K562 (cell line): ENCODE measurements at regions not wholly inside any gene's neighbourhood (a gene's known extent, or its start where the extent isn't known, plus 50 kb on each side); places are given as distances from the start of the nearest gene placed in this dataset.

ENCODE experiments used
- ATAC-seq: fragments of 200-7000 bp; cut with Tn5 transposase; 3 replicates; pipeline ENCODE4 v1.9.1; 2020; ENCODE audit warnings: moderate library complexity
- BruUV-seq: library from RNA; stranded (reverse); fragments of 400-500 nt; replicated peaks from 2 replicates; lab custom pipeline; 2021; lab: Mats Ljungman, UMichigan
- CTCF ChIA-PET: fragments of 300-600 bp; formaldehyde crosslinking; extraction: SDS; loops from one replicate; lab custom pipeline; 2021; ENCODE audit warnings: low intra/inter-chr PET ratio; lab: Yijun Ruan, JAX
- POLR2A ChIA-PET: fragments of 300-600, 350-650 bp; sonication (Branson Sonifier 250); formaldehyde crosslinking; extraction: SDS; loops from one replicate; lab custom pipeline; 2021; ENCODE audit warnings: antibody characterized with exemption, inconsistent platforms; lab: Yijun Ruan, JAX
- DNase-seq, 4 experiments: peaks; one replicate each; pipeline versions ENCODE4 v3.0.0 to v3.0.0-alpha.2; 2011 to 2018; ENCODE audit warnings: low spot score in 3 of 4, mixed read lengths in 3 of 4; ENCODE audit errors: extremely low read depth in 1 of 4
- FAIRE-seq: peaks from 2 replicates; lab custom pipeline; 2011; peaks lifted over from hg19 to GRCh38; lab: Jason Lieb, UNC
- H2AFZ ChIP-seq: 2 replicates; pipeline ENCODE4 v1.6.0; 2011; ENCODE audit warnings: low read depth, low read length, control low read depth, inconsistent platforms
- H3K27ac ChIP-seq: fragments of 200-600 bp; 3 replicates; pipeline ENCODE4 v1.8.0; 2011; ENCODE audit warnings: low read depth, mild to moderate bottlenecking, control low read depth, inconsistent platforms, low read length, moderate library complexity, mixed read lengths; ENCODE audit errors: extremely low read depth
- H3K27me3 ChIP-seq, 2 experiments: fragments of 300-600 bp in 1 of 2; 2 replicates in 1 of 2; 3 replicates in 1 of 2; pipeline versions ENCODE4 v1.6.0 to v1.8.0; 2011; ENCODE audit warnings: inconsistent platforms in 2 of 2, low read length in 2 of 2, mild to moderate bottlenecking in 1 of 2, mixed read lengths in 1 of 2, moderate library complexity in 1 of 2; ENCODE audit not compliant: control insufficient read depth in 2 of 2, insufficient read depth in 2 of 2
- H3K36me3 ChIP-seq: fragments of 300-600 bp; 3 replicates; pipeline ENCODE4 v1.8.0; 2011; ENCODE audit warnings: mild to moderate bottlenecking, low read length, inconsistent platforms; ENCODE audit not compliant: control insufficient read depth, insufficient read depth
- H3K4me1 ChIP-seq, 2 experiments: fragments of 200-600 bp in 1 of 2; replicated peaks in 1 of 2; 2 replicates in 1 of 2; 3 replicates in 1 of 2; pipeline versions ENCODE4 v1.5.1 to v1.8.0; 2011; ENCODE audit warnings: inconsistent platforms in 2 of 2, low read length in 2 of 2, mild to moderate bottlenecking in 1 of 2, mixed read lengths in 1 of 2, moderate library complexity in 1 of 2; ENCODE audit not compliant: control insufficient read depth in 2 of 2, insufficient read depth in 2 of 2
- H3K4me2 ChIP-seq: 2 replicates; pipeline ENCODE4 v1.6.1; 2011; ENCODE audit warnings: low read length, control low read depth, inconsistent platforms, mixed read lengths; ENCODE audit not compliant: insufficient read depth
- H3K4me3 ChIP-seq: fragments of 200-600 bp; sonication (generic), shearing (Covaris generic); 2 replicates; pipeline ENCODE4 v1.5.1; 2016; ENCODE audit warnings: control low read depth, inconsistent platforms
- H3K79me2 ChIP-seq: fragments of 200-600 bp; 3 replicates; pipeline ENCODE4 v1.8.0; 2011; ENCODE audit warnings: low read length, inconsistent platforms; ENCODE audit not compliant: control insufficient read depth, insufficient read depth
- H3K9ac ChIP-seq, 2 experiments: 2 replicates each; pipeline versions ENCODE4 v1.6.0 to v1.6.1; 2011; ENCODE audit warnings: low read depth in 2 of 2, low read length in 2 of 2, control low read depth in 1 of 2, inconsistent platforms in 1 of 2, mild to moderate bottlenecking in 1 of 2, mixed read lengths in 1 of 2; ENCODE audit not compliant: insufficient read depth in 1 of 2
- H3K9me1 ChIP-seq: one replicate; pipeline ENCODE4 v1.6.0; 2011; ENCODE audit warnings: inconsistent platforms, mild to moderate bottlenecking, low read length, moderate library complexity; ENCODE audit not compliant: control insufficient read depth, insufficient read depth
- H3K9me3 ChIP-seq: replicated peaks from 2 replicates; pipeline ENCODE4 v1.5.1; 2011; ENCODE audit warnings: low read depth, low read length, inconsistent platforms; ENCODE audit not compliant: control insufficient read depth, insufficient read depth
- H4K20me1 ChIP-seq: replicated peaks from 2 replicates; pipeline ENCODE4 v1.6.1; 2011; ENCODE audit warnings: low read length, inconsistent platforms, mixed read lengths; ENCODE audit not compliant: control insufficient read depth, insufficient read depth
- BHLHE40 ChIP-seq: IDR thresholded peaks from 2 replicates; pipeline ENCODE4 v1.6.1; 2011; ENCODE audit warnings: low read length, improper control_type of control experiment
- EP400 ChIP-seq: fragments of 450-650 bp; IDR thresholded peaks from 2 replicates; pipeline ENCODE4 v1.6.1; 2017; ENCODE audit warnings: antibody characterized with exemption, mild to moderate bottlenecking, moderate library complexity
- ESRRA ChIP-seq: fragments of 450-650 bp; IDR thresholded peaks from 2 replicates; pipeline ENCODE4 v1.6.1; 2014; ENCODE audit warnings: low read depth, mild to moderate bottlenecking, moderate library complexity, borderline replicate concordance
- FOXK2 ChIP-seq, 2 experiments: fragments of 450-650 bp; IDR thresholded peaks in 1 of 2; conservative IDR thresholded peaks in 1 of 2; 2 replicates each; pipeline ENCODE4 v1.6.1; 2016; ENCODE audit warnings: low read depth in 2 of 2, mild to moderate bottlenecking in 1 of 2
- HLTF ChIP-seq: fragments of 450-650 bp; IDR thresholded peaks from 2 replicates; pipeline ENCODE4 v1.6.1; 2016
- KDM4B ChIP-seq, 2 experiments: fragments of 450-650 bp in 1 of 2; sonication (generic) in 1 of 2; IDR thresholded peaks; 2 replicates each; pipeline ENCODE4 v1.6.1; 2016 to 2017; ENCODE audit warnings: borderline replicate concordance in 2 of 2, antibody characterized with exemption in 1 of 2, low read depth in 1 of 2, mild to moderate bottlenecking in 1 of 2
- NCOA4 ChIP-seq: fragments of 450-650 bp; IDR thresholded peaks from 2 replicates; pipeline ENCODE4 v1.6.1; 2018; ENCODE audit warnings: mild to moderate bottlenecking; ENCODE audit not compliant: partially characterized antibody
- PHF8 ChIP-seq: fragments of 200-600 bp; sonication (generic); IDR thresholded peaks from 2 replicates; pipeline ENCODE4 v1.6.1; 2012; ENCODE audit warnings: mixed run types, mild to moderate bottlenecking, inconsistent platforms, low read length, moderate library complexity, borderline replicate concordance
- PTBP1 ChIP-seq: fragments of 200-400 bp; formaldehyde crosslinking; IDR thresholded peaks from 2 replicates; pipeline ENCODE4 v1.6.1; 2017; ENCODE audit warnings: low read depth, low read length
- RREB1 ChIP-seq: fragments of 250-450 bp; sonication (Bioruptor Pico); IDR thresholded peaks from 2 replicates; pipeline ENCODE4 v1.4.0; 2020
- SPI1 ChIP-seq: IDR thresholded peaks from 2 replicates; pipeline ENCODE4 v1.6.1; 2011; ENCODE audit warnings: low read depth, low read length, control low read depth, borderline replicate concordance
- ZNF263 ChIP-seq: sonication (generic); formaldehyde crosslinking; IDR thresholded peaks from 2 replicates; pipeline ENCODE4 v1.8.0; 2022; ENCODE audit warnings: mild to moderate bottlenecking, missing genetic modification reagents, borderline replicate concordance
- ZNF347 ChIP-seq: fragments of 450-650 bp; formaldehyde crosslinking; IDR thresholded peaks from 2 replicates; pipeline ENCODE4 v1.4.0; 2020; ENCODE audit warnings: low read depth, mild to moderate bottlenecking, moderate library complexity
- ZNF445 ChIP-seq: fragments of 250-450 bp; sonication (Bioruptor Pico); IDR thresholded peaks from 2 replicates; pipeline ENCODE4 v1.4.0; 2020; ENCODE audit warnings: low read depth, mild to moderate bottlenecking, moderate library complexity
- WGBS: fragments of 100-300 bp; shearing (Covaris generic); methylation state at CpG from one replicate; pipeline ENCODE4 v1.1.6; 2016; ENCODE audit warnings: low coverage, mixed read lengths; ENCODE audit not compliant: insufficient coverage; ENCODE audit errors: missing lambda C conversion rate; 5-methylcytosine and 5-hydroxymethylcytosine counted together
- in situ Hi-C: fragments of 300-500 bp; cut with MboI; formaldehyde crosslinking; loops from 4 replicates; pipeline ENCODE4 v1.15.0; 2018; ENCODE audit warnings: inconsistent platforms, mixed read lengths
- intact Hi-C: fragments of 100-400 bp; cut with micrococcal nuclease; formaldehyde crosslinking; loops from 2 replicates; pipeline ENCODE4 v1.14.2; 2022
- TF ChIP-seq, protein P1 (sequence below): IDR thresholded peaks from 3 replicates; pipeline ENCODE4 v1.6.1; 2011; ENCODE audit warnings: borderline replicate concordance, mild to moderate bottlenecking, moderate library complexity; ENCODE audit not compliant: insufficient read length; ENCODE audit errors: extremely low read depth

GRCh38 chrX:95703696-95704095 lies 980.9 kb upstream of the DIAPH2 start:
- H3K27me3 ChIP-seq: no peaks in the 10 kb centered on the region
- 0% methylated on average over 1 of the region's 1 CpG for WGBS
- H4K20me1 ChIP-seq: no peaks in the 10 kb centered on the region
- DNase-seq (no peak), FAIRE-seq (no peak), ATAC-seq (no peak)
- ChIA-PET CTCF (no interaction called here), POLR2A (no interaction called here)
- no peaks in the 10 kb centered on the region for H3K9me1 ChIP-seq
- no peak overlapping the region for H3K4me2 ChIP-seq
- H3K9me3 ChIP-seq: no peaks in the 10 kb centered on the region
- H3K4me1 ChIP-seq: no peaks in the 10 kb centered on the region
- BruUV-seq: no TSS peak
- H3K79me2 ChIP-seq: no peaks in the 10 kb centered on the region
- no peak overlapping the region for H3K4me3 ChIP-seq
- H3K27ac ChIP-seq: no peak overlapping the region
- intact Hi-C loops (no loop called here), in situ Hi-C loops (no loop called here)
- no peak overlapping the region for H3K9ac ChIP-seq
- no peaks in the 10 kb centered on the region for H3K36me3 ChIP-seq
- no peak overlapping the region for H2AFZ ChIP-seq
- TF ChIP-seq SPI1: no peak
- TF ChIP-seq, protein P1, sequence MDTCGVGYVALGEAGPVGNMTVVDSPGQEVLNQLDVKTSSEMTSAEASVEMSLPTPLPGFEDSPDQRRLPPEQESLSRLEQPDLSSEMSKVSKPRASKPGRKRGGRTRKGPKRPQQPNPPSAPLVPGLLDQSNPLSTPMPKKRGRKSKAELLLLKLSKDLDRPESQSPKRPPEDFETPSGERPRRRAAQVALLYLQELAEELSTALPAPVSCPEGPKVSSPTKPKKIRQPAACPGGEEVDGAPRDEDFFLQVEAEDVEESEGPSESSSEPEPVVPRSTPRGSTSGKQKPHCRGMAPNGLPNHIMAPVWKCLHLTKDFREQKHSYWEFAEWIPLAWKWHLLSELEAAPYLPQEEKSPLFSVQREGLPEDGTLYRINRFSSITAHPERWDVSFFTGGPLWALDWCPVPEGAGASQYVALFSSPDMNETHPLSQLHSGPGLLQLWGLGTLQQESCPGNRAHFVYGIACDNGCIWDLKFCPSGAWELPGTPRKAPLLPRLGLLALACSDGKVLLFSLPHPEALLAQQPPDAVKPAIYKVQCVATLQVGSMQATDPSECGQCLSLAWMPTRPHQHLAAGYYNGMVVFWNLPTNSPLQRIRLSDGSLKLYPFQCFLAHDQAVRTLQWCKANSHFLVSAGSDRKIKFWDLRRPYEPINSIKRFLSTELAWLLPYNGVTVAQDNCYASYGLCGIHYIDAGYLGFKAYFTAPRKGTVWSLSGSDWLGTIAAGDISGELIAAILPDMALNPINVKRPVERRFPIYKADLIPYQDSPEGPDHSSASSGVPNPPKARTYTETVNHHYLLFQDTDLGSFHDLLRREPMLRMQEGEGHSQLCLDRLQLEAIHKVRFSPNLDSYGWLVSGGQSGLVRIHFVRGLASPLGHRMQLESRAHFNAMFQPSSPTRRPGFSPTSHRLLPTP: no peak
- no peak for TF ChIP-seq NCOA4
- no peak for TF ChIP-seq PTBP1
- no peak for TF ChIP-seq BHLHE40
- TF ChIP-seq ZNF445 (CRISPR knock-in tag): no peak
- no peak for TF ChIP-seq PHF8
- no peak for TF ChIP-seq HLTF
- TF ChIP-seq ZNF347 (CRISPR knock-in tag): no peak
- no peak for TF ChIP-seq ESRRA
- TF ChIP-seq RREB1 (CRISPR knock-in tag): no peak
- TF ChIP-seq KDM4B (IDR thresholded peaks at IDR 0.05; ENCODE audit: borderline replicate concordance in 2 of 2, low read depth in 1 of 2): no peak
- no peak for TF ChIP-seq ZNF263
- no peak for TF ChIP-seq EP400
- no peak for TF ChIP-seq FOXK2 (conservative IDR thresholded peaks at IDR 0.05 in 1 of 2, IDR thresholded peaks at IDR 0.05 in 1 of 2; ENCODE audit: low read depth in 2 of 2)
